ENCODE measurements at regions not wholly inside any gene's neighbourhood (a gene's known extent, or its start where the extent isn't known, plus 50 kb on each side); places are given as distances from the start of the nearest gene placed in this dataset.

DNA sequence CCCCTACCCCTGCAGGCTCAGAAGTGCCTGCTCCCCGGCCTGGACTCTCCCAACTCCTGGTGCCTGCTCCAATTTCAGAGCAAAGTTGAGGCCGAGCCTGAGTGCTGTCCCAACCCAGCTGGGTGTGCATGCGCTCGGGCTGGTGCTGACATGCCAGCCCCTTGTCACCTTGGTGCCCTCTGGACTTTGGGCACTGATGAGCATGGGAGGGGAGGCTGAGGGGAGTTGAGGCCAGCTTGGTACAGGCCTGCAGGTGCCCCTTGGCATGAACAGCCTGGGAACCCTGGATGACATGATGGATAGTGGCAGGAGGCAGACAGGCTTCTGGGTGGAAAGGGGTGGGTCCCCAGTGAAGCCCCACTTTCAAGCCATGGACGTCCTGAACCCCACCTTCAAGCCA lies 366.1 kb upstream of the NEGR1 start:
- no peak for TF ChIP-seq POLR2A (IDR thresholded peaks at IDR 0.05; ENCODE audit: low read length)
- TF ChIP-seq GATA1 (IDR thresholded peaks at IDR 0.05; ENCODE audit: low read depth, low read length): no peak

All from erythroblast (primary cell).